ENCODE measurements at regions not wholly inside any gene's neighbourhood (a gene's known extent, or its start where the extent isn't known, plus 50 kb on each side); places are given as distances from the start of the nearest gene placed in this dataset.

- DNase-seq: no peak
Measured at GRCh38 chr2:158006961-158007719, 94.5 kb upstream of the UPP2 start.

- DNase-seq: no peak
Measured at GRCh38 chr2:158004126-158004764, 97.4 kb upstream of the UPP2 start.

- no peak for DNase-seq
Measured at GRCh38 chr2:158002079-158002478, 99.6 kb upstream of the UPP2 start.

GRCh38 chr2:157996799-157997198 lies 104.9 kb upstream of the UPP2 start:
- DNase-seq: no peak

- DNase-seq: no peak
Measured at GRCh38 chr2:157995117-157995516, 106.6 kb upstream of the UPP2 start.

- no peak for DNase-seq
Measured at GRCh38 chr2:157991932-157992331, 109.7 kb upstream of the UPP2 start.

- peak; percentile 12 for DNase-seq
Measured at GRCh38 chr2:157990173-157990572, 111.5 kb upstream of the UPP2 start.

GRCh38 chr2:157989227-157989626 lies 112.4 kb upstream of the UPP2 start:
- DNase-seq: peak; percentile 7

- no peak for DNase-seq
Measured at GRCh38 chr2:157986761-157987160, 110.6 kb upstream of the ACVR1 start.

- no peak for DNase-seq
Measured at GRCh38 chr2:157984866-157985265, 108.7 kb upstream of the ACVR1 start.

GRCh38 chr2:157980020-157980419 lies 103.9 kb upstream of the ACVR1 start:
- no peak for DNase-seq

GRCh38 chr2:157971702-157972101 lies 95.6 kb upstream of the ACVR1 start:
- no peak for DNase-seq

- no peak for DNase-seq
Measured at GRCh38 chr2:157967856-157968255, 91.7 kb upstream of the ACVR1 start.

- DNase-seq: no peak
Measured at GRCh38 chr2:157959249-157959648, 83.1 kb upstream of the ACVR1 start.

GRCh38 chr2:157957596-157957995 lies 81.5 kb upstream of the ACVR1 start:
- no peak for DNase-seq

GRCh38 chr2:157952558-157952957 lies 76.4 kb upstream of the ACVR1 start:
- DNase-seq: no peak

- no peak for DNase-seq
Measured at GRCh38 chr2:157948856-157949255, 72.7 kb upstream of the ACVR1 start.

GRCh38 chr2:157946919-157947557 lies 70.9 kb upstream of the ACVR1 start:
- no peak for DNase-seq

GRCh38 chr2:157940024-157940423 lies 63.9 kb upstream of the ACVR1 start:
- DNase-seq: no peak

- no peak for DNase-seq
Measured at GRCh38 chr2:157938556-157938955, 62.4 kb upstream of the ACVR1 start.

- no peak for DNase-seq
Measured at GRCh38 chr2:157936406-157936805, 60.3 kb upstream of the ACVR1 start.

GRCh38 chr2:157935378-157935906 lies 59.3 kb upstream of the ACVR1 start:
- no peak for DNase-seq

- no peak for DNase-seq
Measured at GRCh38 chr2:157934684-157935377, 58.7 kb upstream of the ACVR1 start.

Measured in NCI-H1092 treated with DMSO at 0.1 percent for 48 hours (cell line).